Liver (tissue), 7 donors: ENCODE measurements at regions not wholly inside any gene's neighbourhood (a gene's known extent, or its start where the extent isn't known, plus 50 kb on each side); places are given as distances from the start of the nearest gene placed in this dataset.

Source experiments
- DNase-seq: peaks from one replicate; pipeline ENCODE4 v3.0.0-alpha.2; 2017; ENCODE audit warnings: low spot score
- H3K27ac ChIP-seq, 2 donors: one replicate each; pipeline ENCODE4 v1.7.0; 2013; ENCODE audit warnings: inconsistent platforms in 2 of 2, low read length in 2 of 2, control low read depth in 1 of 2, low read depth in 1 of 2, mild to moderate bottlenecking in 1 of 2
- H3K27me3 ChIP-seq, 4 donors: one replicate each; pipeline versions ENCODE4 v1.6.1 to v1.7.0; 2013; ENCODE audit warnings: low read length in 3 of 4, inconsistent platforms in 1 of 4, mild to moderate bottlenecking in 1 of 4, moderate library complexity in 1 of 4; ENCODE audit not compliant: control insufficient read depth in 4 of 4, insufficient read depth in 4 of 4
- H3K36me3 ChIP-seq, 4 donors: one replicate each; pipeline versions ENCODE4 v1.6.1 to v1.7.0; 2013; ENCODE audit warnings: low read length in 3 of 4, mild to moderate bottlenecking in 3 of 4, low read depth in 1 of 4, moderate library complexity in 1 of 4; ENCODE audit not compliant: control insufficient read depth in 4 of 4, insufficient read depth in 3 of 4
- H3K4me1 ChIP-seq, 4 donors: one replicate each; pipeline versions ENCODE4 v1.6.1 to v1.7.0; 2013; ENCODE audit warnings: low read length in 3 of 4, mild to moderate bottlenecking in 3 of 4, moderate library complexity in 1 of 4; ENCODE audit not compliant: control insufficient read depth in 4 of 4, insufficient read depth in 4 of 4
- H3K4me3 ChIP-seq, 3 donors: one replicate each; pipeline versions ENCODE4 v1.6.1 to v1.7.0; 2013; ENCODE audit warnings: low read length in 3 of 3, control low read depth in 1 of 3, low read depth in 1 of 3, mild to moderate bottlenecking in 1 of 3
- H3K9ac ChIP-seq, 2 donors: one replicate each; pipeline ENCODE4 v1.7.0; 2013; ENCODE audit warnings: low read length in 2 of 2, mild to moderate bottlenecking in 2 of 2, moderate library complexity in 2 of 2, control low read depth in 1 of 2, low read depth in 1 of 2
- H3K9me3 ChIP-seq, 4 donors: one replicate each; pipeline versions ENCODE4 v1.6.1 to v1.7.0; 2013; ENCODE audit warnings: low read length in 3 of 4; ENCODE audit not compliant: control insufficient read depth in 4 of 4
- EGR1 ChIP-seq, 2 donors: IDR thresholded peaks; 2 replicates each; pipeline ENCODE4 v1.6.1; 2016 to 2018; ENCODE audit warnings: antibody characterized with exemption in 2 of 2, low read depth in 2 of 2
- FOXA1 ChIP-seq: IDR thresholded peaks from 2 replicates; pipeline ENCODE4 v1.6.1; 2016; ENCODE audit warnings: antibody characterized with exemption
- FOXA2 ChIP-seq: IDR thresholded peaks from 2 replicates; pipeline ENCODE4 v1.6.1; 2016; ENCODE audit warnings: antibody characterized with exemption
- GABPA ChIP-seq, 2 donors: IDR thresholded peaks in 1 of 2; conservative IDR thresholded peaks in 1 of 2; 2 replicates each; pipeline ENCODE4 v1.6.1; 2016; ENCODE audit warnings: antibody characterized with exemption in 2 of 2, mild to moderate bottlenecking in 1 of 2, moderate library complexity in 1 of 2
- HNF4A ChIP-seq, 2 donors: conservative IDR thresholded peaks; 2 replicates each; pipeline ENCODE4 v1.6.1; 2016; ENCODE audit warnings: antibody characterized with exemption in 2 of 2, mild to moderate bottlenecking in 2 of 2
- HNF4G ChIP-seq: IDR thresholded peaks from 2 replicates; pipeline ENCODE4 v1.6.1; 2016; ENCODE audit warnings: antibody characterized with exemption
- JUND ChIP-seq, 2 donors: IDR thresholded peaks; 2 replicates each; pipeline ENCODE4 v1.6.1; 2016; ENCODE audit warnings: antibody characterized with exemption in 2 of 2
- NR2F2 ChIP-seq: IDR thresholded peaks from 2 replicates; pipeline ENCODE4 v1.6.1; 2016; ENCODE audit warnings: antibody characterized with exemption
- RAD21 ChIP-seq, 2 donors: IDR thresholded peaks; 2 replicates each; pipeline ENCODE4 v1.6.1; 2016; ENCODE audit warnings: antibody characterized with exemption in 2 of 2, mild to moderate bottlenecking in 2 of 2
- REST ChIP-seq: IDR thresholded peaks from 2 replicates; pipeline ENCODE4 v1.6.1; 2016; ENCODE audit warnings: antibody characterized with exemption, mild to moderate bottlenecking
- RXRA ChIP-seq, 2 donors: IDR thresholded peaks; 2 replicates each; pipeline ENCODE4 v1.6.1; 2017 to 2018; ENCODE audit warnings: antibody characterized with exemption in 2 of 2, mild to moderate bottlenecking in 1 of 2
- SP1 ChIP-seq: IDR thresholded peaks from 2 replicates; pipeline ENCODE4 v1.6.1; 2018; ENCODE audit warnings: antibody characterized with exemption, mild to moderate bottlenecking
- TAF1 ChIP-seq: conservative IDR thresholded peaks from 2 replicates; pipeline ENCODE4 v1.6.1; 2016; ENCODE audit warnings: antibody characterized with exemption, mild to moderate bottlenecking
- YY1 ChIP-seq: IDR thresholded peaks from 2 replicates; pipeline ENCODE4 v1.6.1; 2016; ENCODE audit warnings: antibody characterized with exemption, mild to moderate bottlenecking
- ZBTB33 ChIP-seq: IDR thresholded peaks from 2 replicates; pipeline ENCODE4 v1.6.1; 2016; ENCODE audit warnings: antibody characterized with exemption
- WGBS: extraction: QIAGEN DNeasy Blood & Tissue Kit; methylation state at CpG from one replicate; pipeline ENCODE4 v1.1.7; 2013; 5-methylcytosine and 5-hydroxymethylcytosine counted together
- TF ChIP-seq, protein P1 (sequence below): IDR thresholded peaks from 2 replicates; pipeline ENCODE4 v1.6.1; 2016; ENCODE audit warnings: antibody characterized with exemption
- TF ChIP-seq, protein P2 (sequence below): IDR thresholded peaks from 2 replicates; pipeline ENCODE4 v1.6.1; 2016; ENCODE audit warnings: antibody characterized with exemption
- donor health status: healthy.
- donor health status: healthy.
- donor health status: healthy.
- donor health status: healthy.

- no peak overlapping the region for H3K9ac ChIP-seq
- WGBS, result 41% methylated on average over 4 of the region's 4 CpGs
- peaks cover 0 to 5% (median 0%) of the 10 kb centered on the region in 4 donors for H3K4me1 ChIP-seq
- no peak overlapping the region for H3K27ac ChIP-seq
- H3K27me3 ChIP-seq, result no peaks in the 10 kb centered on the region
- H3K4me3 ChIP-seq, result no peak overlapping the region
- no peaks in the 10 kb centered on the region for H3K9me3 ChIP-seq
- TF ChIP-seq NR2F2 (no peak), YY1 (no peak), SP1 (no peak), REST (no peak), HNF4A (conservative IDR thresholded peaks at IDR 0.05) (no peak), JUND (IDR thresholded peaks at IDR 0.05) (no peak), HNF4G (no peak), RXRA (IDR thresholded peaks at IDR 0.05) (no peak), FOXA1 (no peak), RAD21 (IDR thresholded peaks at IDR 0.05) (no peak), ZBTB33 (no peak)
- TF ChIP-seq, protein P1, sequence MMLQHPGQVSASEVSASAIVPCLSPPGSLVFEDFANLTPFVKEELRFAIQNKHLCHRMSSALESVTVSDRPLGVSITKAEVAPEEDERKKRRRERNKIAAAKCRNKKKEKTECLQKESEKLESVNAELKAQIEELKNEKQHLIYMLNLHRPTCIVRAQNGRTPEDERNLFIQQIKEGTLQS, result no peak
- TF ChIP-seq, protein P2, sequence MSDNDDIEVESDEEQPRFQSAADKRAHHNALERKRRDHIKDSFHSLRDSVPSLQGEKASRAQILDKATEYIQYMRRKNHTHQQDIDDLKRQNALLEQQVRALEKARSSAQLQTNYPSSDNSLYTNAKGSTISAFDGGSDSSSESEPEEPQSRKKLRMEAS, result no peak
- no peaks in the 10 kb centered on the region for H3K36me3 ChIP-seq
- DNase-seq, result no peak
These were observed 374.7 kb downstream of the VPS13C start for GRCh38 chr15:61685534-61685933.

DNA sequence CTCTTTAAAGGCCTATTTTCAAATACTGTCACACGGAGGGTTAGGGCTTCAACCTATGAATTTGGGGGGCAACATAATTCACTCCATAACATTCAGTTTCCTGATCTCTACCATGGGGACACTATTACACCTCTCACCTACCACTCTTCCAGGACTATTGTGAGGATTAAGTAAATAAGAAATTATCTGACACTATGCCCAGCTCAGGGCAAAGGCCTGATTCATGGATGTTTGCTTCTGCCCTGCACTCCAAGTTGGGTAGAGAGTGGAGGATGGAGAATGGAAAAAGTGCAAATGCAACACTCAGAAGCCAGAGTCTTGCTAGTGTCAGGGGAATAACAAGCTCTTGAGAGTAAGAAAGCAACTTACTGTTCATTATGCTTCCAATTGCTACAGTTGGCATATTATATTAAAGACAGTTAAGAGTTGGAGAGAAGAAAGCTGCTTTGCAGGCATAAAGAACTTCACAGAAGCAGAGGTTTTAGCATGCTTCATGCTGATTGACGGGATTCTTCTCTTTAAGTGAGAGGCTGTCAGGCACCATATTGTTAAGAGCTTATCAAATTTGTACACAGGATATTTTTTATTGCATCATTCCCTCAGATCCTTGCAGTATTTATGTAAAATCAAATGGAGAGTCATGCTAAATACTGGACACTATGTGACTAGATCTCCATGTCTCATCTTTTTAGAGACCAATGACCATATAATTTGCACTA lies 375.3 kb downstream of the VPS13C start:
- 92% methylated on average over 2 of the region's 2 CpGs for WGBS
- Histone ChIP-seq H3K4me1 (peaks cover 0 to 5% (median 0%) of the 10 kb centered on the region in 4 donors), H3K27ac (no peak overlapping the region), H3K9ac (no peak overlapping the region), H3K36me3 (no peaks in the 10 kb centered on the region), H3K9me3 (no peaks in the 10 kb centered on the region), H3K27me3 (no peaks in the 10 kb centered on the region), H3K4me3 (no peak overlapping the region)
- DNase-seq, result no peak
- TF ChIP-seq, protein P1, result no peak
- no peak for TF ChIP-seq HNF4G
- no peak for TF ChIP-seq ZBTB33
- no peak for TF ChIP-seq TAF1
- TF ChIP-seq RXRA (IDR thresholded peaks at IDR 0.05), result peak in 1 of 2 donors; percentile 45
- peak; percentile 51 to 62 for TF ChIP-seq HNF4A (conservative IDR thresholded peaks at IDR 0.05)
- TF ChIP-seq REST, result no peak
- TF ChIP-seq EGR1 (IDR thresholded peaks at IDR 0.05; ENCODE audit: low read depth in 2 of 2), result no peak
- no peak for TF ChIP-seq GABPA (IDR thresholded peaks at IDR 0.05 in 1 of 2, conservative IDR thresholded peaks at IDR 0.05 in 1 of 2)
- peak; percentile 26 for TF ChIP-seq SP1
- peak; percentile 70 for TF ChIP-seq FOXA2
- no peak for TF ChIP-seq YY1
- TF ChIP-seq RAD21 (IDR thresholded peaks at IDR 0.05), result no peak
- peak; percentile 23 for TF ChIP-seq FOXA1
